Common myeloid progenitor, CD34-positive (primary cell): ENCODE measurements at regions not wholly inside any gene's neighbourhood (a gene's known extent, or its start where the extent isn't known, plus 50 kb on each side); places are given as distances from the start of the nearest gene placed in this dataset.

Experiments used
- CTCF ChIA-PET: fragments of 350-600 bp; sonication (Branson Sonifier 250); formaldehyde crosslinking; loops from one replicate; lab custom pipeline; 2021; ENCODE audit warnings: antibody characterized with exemption; lab: Charles Lee
- POLR2A ChIA-PET: fragments of 350-600 bp; sonication (Branson Sonifier 250); formaldehyde crosslinking; loops from one replicate; lab custom pipeline; 2021; ENCODE audit warnings: antibody characterized with exemption; lab: Charles Lee
- DNase-seq, 3 donors: peaks; one replicate each; pipeline versions ENCODE4 v3.0.0 to v3.0.0-alpha.2; 2013
- H3K27ac ChIP-seq, 2 experiments: 1 replicate in 1 of 2; 2 replicates in 1 of 2; pipeline ENCODE4 v1.7.0; 2013; ENCODE audit warnings: inconsistent platforms in 2 of 2, low read length in 2 of 2, mild to moderate bottlenecking in 2 of 2, low read depth in 1 of 2, moderate library complexity in 1 of 2; ENCODE audit not compliant: severe bottlenecking in 2 of 2, insufficient read depth in 1 of 2, poor library complexity in 1 of 2
- H3K27me3 ChIP-seq, 5 experiments: replicated peaks in 2 of 5; 1 replicate in 3 of 5; 2 replicates in 2 of 5; pipeline versions ENCODE4 v1.6.1 to v1.7.0; 2013; ENCODE audit warnings: low read length in 4 of 5, mild to moderate bottlenecking in 2 of 5, moderate library complexity in 2 of 5, inconsistent platforms in 1 of 5; ENCODE audit not compliant: insufficient read depth in 5 of 5, control insufficient read depth in 4 of 5
- H3K36me3 ChIP-seq, 4 experiments: 1 replicate in 2 of 4; 2 replicates in 2 of 4; pipeline versions ENCODE4 v1.6.1 to v1.7.0; 2013; ENCODE audit warnings: low read length in 3 of 4, control low read depth in 1 of 4, mild to moderate bottlenecking in 1 of 4; ENCODE audit not compliant: control insufficient read depth in 4 of 4, insufficient read depth in 4 of 4
- H3K4me1 ChIP-seq, 4 experiments: 1 replicate in 3 of 4; 2 replicates in 1 of 4; pipeline versions ENCODE4 v1.6.1 to v1.7.1; 2013; ENCODE audit warnings: low read length in 3 of 4, mild to moderate bottlenecking in 3 of 4, control low read depth in 1 of 4, inconsistent platforms in 1 of 4, moderate library complexity in 1 of 4; ENCODE audit not compliant: control insufficient read depth in 4 of 4, insufficient read depth in 4 of 4; ENCODE audit errors: control extremely low read depth in 1 of 4
- H3K4me3 ChIP-seq, 7 experiments: 1 replicate in 4 of 7; 2 replicates in 3 of 7; pipeline versions ENCODE4 v1.5.1 to v1.7.0; 2013; ENCODE audit warnings: mild to moderate bottlenecking in 7 of 7, low read length in 6 of 7, moderate library complexity in 6 of 7, inconsistent platforms in 2 of 7, low read depth in 2 of 7, control low read depth in 1 of 7; ENCODE audit not compliant: insufficient read depth in 4 of 7, control insufficient read depth in 1 of 7; ENCODE audit errors: extremely low read depth in 1 of 7
- H3K9me3 ChIP-seq, 5 experiments: 1 replicate in 4 of 5; 2 replicates in 1 of 5; pipeline versions ENCODE4 v1.6.1 to v1.7.1; 2013; ENCODE audit warnings: low read length in 4 of 5, mild to moderate bottlenecking in 2 of 5, inconsistent platforms in 1 of 5, low read depth in 1 of 5, moderate library complexity in 1 of 5; ENCODE audit not compliant: control insufficient read depth in 4 of 5, insufficient read depth in 2 of 5; ENCODE audit errors: control extremely low read depth in 1 of 5
- WGBS: methylation state at CpG from one replicate; pipeline ENCODE4 v1.1.5; 2013; ENCODE audit not compliant: insufficient coverage; 5-methylcytosine and 5-hydroxymethylcytosine counted together

DNA sequence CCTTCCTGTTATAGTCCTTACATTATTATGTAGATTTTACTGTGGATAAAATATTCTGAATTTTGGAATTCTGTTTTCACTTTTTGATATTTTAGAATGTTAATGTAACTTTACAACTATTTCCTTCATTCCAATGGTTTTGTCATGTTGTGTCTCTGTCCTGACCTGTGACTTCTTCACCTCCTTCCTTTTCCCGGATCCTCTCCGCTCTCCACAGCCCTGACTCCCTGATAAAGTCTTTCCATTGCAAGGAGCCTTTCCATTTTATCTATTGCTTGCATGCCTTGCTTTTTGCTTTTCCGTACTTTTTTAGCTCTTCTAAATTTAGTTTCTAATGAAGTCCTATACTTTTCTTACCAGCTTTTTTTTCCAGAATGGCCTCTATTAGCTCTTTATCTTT lies 117.6 kb upstream of the ARRDC3 start:
- no peaks in the 10 kb centered on the region for H3K36me3 ChIP-seq
- DNase-seq = no peak
- no peak overlapping the region for H3K27ac ChIP-seq
- 96% methylated on average over 2 of the region's 3 CpGs for WGBS
- no peak overlapping the region for H3K4me3 ChIP-seq
- no peaks in the 10 kb centered on the region for H3K4me1 ChIP-seq
- POLR2A ChIA-PET = interaction anchor here (0.6 kb wide), 1 partner anchor 1484 kb away, joined by 5 read pairs; no protein-coding TSS in a partner anchor
- peaks cover 0 to 20% (median under 1%) of the 10 kb centered on the region in 5 experiments for H3K27me3 ChIP-seq
- CTCF ChIA-PET = interaction anchor here (0.7 to 1.8 kb wide), 3 partner anchors 9 to 141 kb away, joined by 3 to 8 read pairs (median 4); no protein-coding TSS in a partner anchor
- no peaks in the 10 kb centered on the region for H3K9me3 ChIP-seq

DNA sequence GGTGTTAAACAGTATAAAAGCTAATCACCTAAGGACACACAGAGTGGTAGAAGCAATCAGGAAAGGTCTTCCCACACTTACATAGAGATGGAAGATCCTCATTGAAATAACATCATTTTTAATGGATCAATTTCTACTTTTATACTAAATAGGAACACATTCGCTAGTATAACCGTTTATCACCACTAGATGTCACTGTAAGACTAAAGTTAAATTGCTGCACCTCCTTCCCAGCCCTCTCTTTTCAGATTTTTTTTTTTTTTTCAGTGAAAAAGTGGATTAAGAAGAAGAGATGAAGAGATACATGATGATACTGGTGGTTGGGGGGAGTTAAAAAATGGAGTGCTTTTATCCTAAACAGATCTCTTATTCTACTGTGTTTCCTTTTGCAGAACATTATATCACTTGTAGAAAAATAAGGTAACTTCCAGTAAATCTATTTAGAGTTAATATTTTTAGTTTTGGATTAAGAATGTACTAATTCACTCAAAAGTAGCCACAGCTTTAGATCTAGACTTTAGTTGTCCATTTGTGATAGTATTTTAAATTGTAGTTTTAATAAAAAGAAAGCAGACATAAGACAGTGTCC lies 116.9 kb upstream of the ARRDC3 start:
- Histone ChIP-seq H3K4me1 (no peaks in the 10 kb centered on the region), H3K27ac (no peak overlapping the region), H3K36me3 (no peaks in the 10 kb centered on the region), H3K27me3 (peaks cover 0 to 25% (median 7%) of the 10 kb centered on the region in 5 experiments), H3K9me3 (no peaks in the 10 kb centered on the region), H3K4me3 (no peak overlapping the region)
- ChIA-PET CTCF (interaction anchor here (1.3 to 1.8 kb wide), 3 partner anchors 14 to 142 kb away, joined by 4 to 8 read pairs (median 4); no protein-coding TSS in a partner anchor), POLR2A (no interaction called here)
- WGBS = 0% methylated on average over 2 of the region's 2 CpGs
- peak; percentile 43 to 66 (median 58) for DNase-seq

- no peak for DNase-seq
- CTCF ChIA-PET = no interaction called here
- H3K4me1 ChIP-seq = no peaks in the 10 kb centered on the region
- no peak overlapping the region for H3K27ac ChIP-seq
- no peaks in the 10 kb centered on the region for H3K36me3 ChIP-seq
- H3K4me3 ChIP-seq = no peak overlapping the region
- POLR2A ChIA-PET = no interaction called here
- no peaks in the 10 kb centered on the region for H3K9me3 ChIP-seq
- 100% methylated on average over 1 of the region's 2 CpGs for WGBS
- peaks cover 0 to 27% (median 7%) of the 10 kb centered on the region in 5 experiments for H3K27me3 ChIP-seq
Observed at GRCh38 chr5:91495699-91496098, 112.6 kb upstream of the ARRDC3 start.

GRCh38 chr5:91494447-91494996 lies 111.4 kb upstream of the ARRDC3 start:
- peak in 2 of 3 donors; percentile 12 to 27 for DNase-seq
- Histone ChIP-seq H3K36me3 (no peaks in the 10 kb centered on the region), H3K27me3 (peaks cover 0 to 27% (median 7%) of the 10 kb centered on the region in 5 experiments), H3K4me1 (no peaks in the 10 kb centered on the region), H3K9me3 (no peaks in the 10 kb centered on the region), H3K27ac (no peak overlapping the region), H3K4me3 (no peak overlapping the region)
- POLR2A ChIA-PET = no interaction called here
- no CpG with 5 or more reads among the region's 4 CpGs for WGBS
- CTCF ChIA-PET = no interaction called here

DNA sequence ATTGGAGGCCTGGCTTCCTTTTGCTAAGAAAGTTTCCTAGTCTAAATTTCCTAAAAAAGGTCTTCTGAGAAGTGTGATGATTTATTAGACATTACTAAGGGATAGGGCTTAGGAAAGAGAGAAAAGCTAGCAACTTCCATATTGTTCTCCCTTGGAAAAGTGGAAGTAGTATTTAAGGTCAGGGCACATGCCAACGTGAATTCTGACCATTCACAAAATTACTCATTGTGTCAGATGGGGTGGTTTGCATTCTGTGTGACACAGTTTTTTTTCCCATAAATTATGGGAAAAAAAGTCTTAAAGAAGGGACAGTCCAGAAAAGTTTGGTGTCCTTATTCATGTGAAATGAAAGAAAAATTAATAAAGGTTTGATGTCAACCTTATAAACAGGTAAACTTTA lies 110.0 kb upstream of the ARRDC3 start:
- Histone ChIP-seq H3K9me3 (no peaks in the 10 kb centered on the region), H3K4me1 (no peaks in the 10 kb centered on the region), H3K27ac (no peak overlapping the region), H3K27me3 (peaks cover 0 to 22% (median 6%) of the 10 kb centered on the region in 5 experiments), H3K4me3 (no peak overlapping the region), H3K36me3 (no peaks in the 10 kb centered on the region)
- CTCF ChIA-PET = interaction anchor here (0.6 kb wide), 1 partner anchor 788 kb away, joined by 3 read pairs; no protein-coding TSS in a partner anchor
- WGBS = no CpG with 5 or more reads among the region's 1 CpG
- POLR2A ChIA-PET = no interaction called here
- no peak for DNase-seq

DNA sequence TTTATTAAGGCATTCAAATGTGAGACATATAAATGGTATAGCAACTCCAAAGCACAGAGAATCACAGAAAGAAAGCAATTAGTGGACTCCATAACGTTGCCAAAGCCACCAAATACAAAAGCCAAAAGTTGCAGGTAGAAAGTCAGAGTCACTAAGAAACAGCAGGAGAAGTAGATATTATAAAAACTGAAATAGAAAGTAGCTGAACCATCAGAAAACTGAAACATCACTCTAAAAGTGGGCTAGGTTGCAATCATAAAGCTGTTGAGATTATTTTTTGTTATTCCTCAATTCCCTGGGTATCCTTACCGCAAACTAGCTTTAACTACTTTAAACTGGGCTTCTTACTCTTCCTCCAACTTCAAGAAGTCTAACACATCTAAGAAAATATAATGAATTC lies 108.1 kb upstream of the ARRDC3 start:
- no peak overlapping the region for H3K4me3 ChIP-seq
- H3K27me3 ChIP-seq = peaks cover 0 to 11% (median 5%) of the 10 kb centered on the region in 5 experiments
- no peak overlapping the region for H3K27ac ChIP-seq
- no peak for DNase-seq
- no peaks in the 10 kb centered on the region for H3K36me3 ChIP-seq
- no CpG with 5 or more reads among the region's 2 CpGs for WGBS
- H3K9me3 ChIP-seq = no peaks in the 10 kb centered on the region
- POLR2A ChIA-PET = no interaction called here
- H3K4me1 ChIP-seq = no peaks in the 10 kb centered on the region
- CTCF ChIA-PET = interaction anchor here (1.1 kb wide), 1 partner anchor 10 kb away, joined by 3 read pairs; no protein-coding TSS in a partner anchor

- DNase-seq = no peak
- Histone ChIP-seq H3K9me3 (no peaks in the 10 kb centered on the region), H3K27ac (no peak overlapping the region), H3K4me1 (no peaks in the 10 kb centered on the region), H3K27me3 (peaks cover 0 to 5% (median 2%) of the 10 kb centered on the region in 5 experiments), H3K36me3 (no peaks in the 10 kb centered on the region), H3K4me3 (no peak overlapping the region)
- 100% methylated on average over 1 of the region's 3 CpGs for WGBS
- POLR2A ChIA-PET = no interaction called here
- CTCF ChIA-PET = interaction anchor here (1.2 kb wide), 1 partner anchor 8 kb away, joined by 5 read pairs; no protein-coding TSS in a partner anchor
Observed at GRCh38 chr5:91490316-91490715, 107.2 kb upstream of the ARRDC3 start.
